ENCODE measurements at regions not wholly inside any gene's neighbourhood (a gene's known extent, or its start where the extent isn't known, plus 50 kb on each side); places are given as distances from the start of the nearest gene placed in this dataset.
A peak's percentile ranks its signal among the peaks of the same experiment; 100 is the strongest.
"Not testable (repeated sequence)": the region's sequence is repeated elsewhere in the genome, so short reads cannot be mapped to it uniquely, and the experiment has no call there.

DNA sequence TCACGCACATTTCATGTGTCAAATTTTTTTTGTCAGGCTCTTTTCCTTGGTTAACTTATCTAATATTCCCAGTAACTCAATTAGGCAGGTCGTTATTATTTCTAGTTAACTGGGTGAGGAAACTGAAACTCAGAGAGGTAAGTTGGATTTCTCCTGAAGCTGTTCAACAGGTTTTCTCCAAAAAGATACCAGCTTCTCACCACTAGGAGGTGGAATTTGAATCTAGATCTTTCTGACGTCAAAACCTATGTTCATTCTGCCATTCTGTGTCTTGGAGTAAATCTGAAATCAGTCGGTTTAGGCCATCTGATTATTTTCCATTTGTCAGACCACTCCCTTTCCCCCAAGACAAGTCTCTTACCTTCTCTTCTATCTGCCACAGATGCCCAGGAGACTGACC, 572.9 kb downstream of the ACTL7B start:
- DNase-seq (ENCODE audit: low read depth), result no peak

DNA sequence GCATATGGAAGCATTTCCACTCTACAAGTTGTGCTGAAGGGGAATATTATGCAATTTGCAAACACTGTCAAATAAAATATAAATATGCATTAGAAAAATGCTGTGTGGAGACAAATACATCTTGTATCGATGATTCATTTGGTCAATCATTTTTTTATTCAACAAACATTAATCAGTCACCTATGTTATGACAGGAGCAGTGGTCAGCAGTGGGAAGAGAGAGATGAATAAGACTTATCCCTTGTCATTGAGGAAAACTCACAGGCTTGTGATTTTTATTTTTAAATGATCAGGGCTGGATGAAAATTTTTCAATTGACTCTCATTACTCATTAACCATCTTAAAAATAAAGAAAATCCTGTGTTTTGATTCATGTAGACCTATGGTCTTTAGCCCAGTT, 574.1 kb downstream of the ACTL7B start:
- DNase-seq (ENCODE audit: low read depth), result no peak

DNA sequence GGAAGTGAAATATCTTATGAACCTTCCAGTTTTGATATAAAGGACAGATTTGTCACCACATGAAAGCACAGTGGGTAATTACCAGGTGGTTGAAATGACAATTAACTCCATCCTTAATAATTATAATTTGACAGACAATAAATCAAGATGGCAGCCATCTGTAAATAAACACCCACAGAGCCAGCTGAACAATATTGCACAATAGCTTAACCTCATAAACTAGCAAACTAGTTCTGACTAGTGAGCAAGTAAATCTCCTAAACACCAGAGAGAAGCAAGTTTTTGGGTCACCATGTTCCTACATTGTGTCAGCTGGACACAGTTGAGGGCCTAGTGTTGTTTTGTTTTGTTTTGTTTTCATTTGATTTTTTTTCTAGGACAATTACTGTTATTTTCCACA, 577.4 kb downstream of the ACTL7B start:
- no peak for DNase-seq (ENCODE audit: low read depth)

DNA sequence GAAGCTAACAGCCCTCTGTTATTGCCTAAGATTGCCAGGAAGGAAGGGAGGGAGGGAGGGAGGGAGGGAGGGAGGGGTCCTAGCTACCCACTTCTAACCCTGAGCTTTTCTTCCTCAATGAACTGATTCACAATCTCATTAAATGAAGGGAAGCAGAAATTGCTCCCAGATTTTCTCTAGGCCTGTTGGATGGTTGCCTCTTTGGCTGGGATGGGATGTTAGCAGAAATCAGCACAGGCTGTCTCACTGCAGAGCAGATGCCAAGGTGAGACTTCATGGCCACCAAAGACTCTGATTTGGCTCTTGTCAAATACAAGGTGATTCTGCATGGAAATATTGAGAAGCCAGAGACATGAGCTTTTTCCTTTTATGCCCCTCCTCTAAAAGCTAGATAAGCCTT, 578.6 kb downstream of the ACTL7B start:
- DNase-seq (ENCODE audit: low read depth), result no peak

DNA sequence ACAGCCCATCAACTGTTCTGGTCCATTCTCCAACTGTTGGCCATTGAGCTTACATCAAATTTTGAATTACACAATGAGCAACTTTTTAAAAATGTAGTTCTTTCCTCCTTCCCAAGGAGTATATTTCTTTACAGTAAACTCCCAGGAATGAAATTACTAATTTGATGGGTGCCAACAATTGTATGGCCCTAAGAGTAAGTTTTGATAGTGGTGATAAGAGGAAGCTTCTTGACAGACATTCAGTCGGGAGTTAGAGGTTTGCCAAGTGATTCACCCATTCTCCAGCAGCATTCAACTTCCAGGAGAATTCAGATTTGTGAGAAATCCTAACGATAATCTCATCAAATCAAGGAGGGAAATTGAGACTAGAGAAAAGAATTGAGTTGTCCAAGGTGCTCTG, 579.9 kb downstream of the ACTL7B start:
- no peak for DNase-seq (ENCODE audit: low read depth)

DNA sequence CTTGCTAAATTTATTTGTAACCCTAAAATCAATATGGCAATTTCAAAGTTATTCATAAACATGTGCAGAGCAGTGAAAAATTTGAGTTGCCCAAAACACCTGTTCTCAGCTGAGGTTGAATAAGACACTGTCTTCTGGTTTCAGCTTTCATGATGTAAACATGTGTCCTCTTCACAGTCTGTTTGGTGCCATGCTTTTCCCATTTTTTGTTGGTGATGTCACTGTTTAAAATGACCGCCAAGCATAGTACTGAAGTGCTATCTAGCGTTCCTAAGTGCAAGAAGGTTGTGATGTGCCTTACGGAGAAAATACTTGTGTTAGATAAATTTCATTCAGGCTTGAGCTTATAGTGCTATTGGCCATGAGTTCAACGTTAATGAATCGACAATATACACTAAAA, 580.8 kb downstream of the ACTL7B start:
- DNase-seq (ENCODE audit: low read depth), result no peak

DNA sequence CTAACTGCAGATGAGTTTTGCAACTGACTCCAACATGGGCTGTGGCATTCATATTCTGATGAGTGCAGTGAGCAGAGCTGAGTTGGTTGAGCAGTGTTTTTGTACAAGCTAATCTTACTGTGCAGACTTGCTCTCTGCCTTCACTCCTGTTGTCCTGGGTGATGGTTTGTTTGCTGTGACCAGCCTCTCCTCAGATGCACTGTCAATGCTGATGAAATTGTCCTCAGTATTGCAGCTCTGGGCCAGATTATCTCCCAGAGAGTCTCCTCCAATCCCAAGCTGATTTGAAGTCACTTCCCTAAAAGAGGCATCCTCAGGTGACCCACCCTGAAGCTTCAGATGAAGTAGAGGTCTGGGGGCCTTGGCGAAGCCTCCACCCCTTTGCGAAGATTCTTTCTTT, 581.8 kb downstream of the ACTL7B start:
- no peak for DNase-seq (ENCODE audit: low read depth)

DNA sequence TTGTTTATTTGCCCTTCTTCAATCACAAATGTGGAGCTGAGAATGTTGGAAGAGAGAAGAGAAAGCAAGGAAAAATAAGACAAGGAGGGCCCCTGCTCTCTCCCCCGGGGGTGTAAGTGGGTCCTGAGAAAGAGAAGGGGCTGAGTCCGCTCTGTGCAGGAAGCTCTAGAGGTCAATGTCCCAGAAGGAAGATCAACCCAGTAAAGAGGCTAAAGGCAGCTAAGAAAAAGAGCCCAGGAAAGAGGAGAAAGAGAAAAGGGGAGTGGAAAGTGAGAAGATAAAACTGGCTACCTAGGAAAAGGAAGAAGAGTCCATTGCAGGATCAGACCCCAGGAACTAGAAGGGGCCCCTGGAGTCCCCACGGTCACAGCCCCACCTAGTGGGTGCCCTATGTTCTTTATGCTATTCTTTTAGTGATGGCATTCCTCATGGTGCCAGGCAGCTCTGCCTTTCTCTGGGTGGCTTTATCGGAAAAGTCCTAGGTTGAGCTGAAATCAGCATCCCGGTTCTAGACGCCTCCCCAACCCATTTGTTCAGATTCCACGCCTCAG, 583.4 kb downstream of the ACTL7B start:
- DNase-seq (ENCODE audit: low read depth), result peak; percentile 75

DNA sequence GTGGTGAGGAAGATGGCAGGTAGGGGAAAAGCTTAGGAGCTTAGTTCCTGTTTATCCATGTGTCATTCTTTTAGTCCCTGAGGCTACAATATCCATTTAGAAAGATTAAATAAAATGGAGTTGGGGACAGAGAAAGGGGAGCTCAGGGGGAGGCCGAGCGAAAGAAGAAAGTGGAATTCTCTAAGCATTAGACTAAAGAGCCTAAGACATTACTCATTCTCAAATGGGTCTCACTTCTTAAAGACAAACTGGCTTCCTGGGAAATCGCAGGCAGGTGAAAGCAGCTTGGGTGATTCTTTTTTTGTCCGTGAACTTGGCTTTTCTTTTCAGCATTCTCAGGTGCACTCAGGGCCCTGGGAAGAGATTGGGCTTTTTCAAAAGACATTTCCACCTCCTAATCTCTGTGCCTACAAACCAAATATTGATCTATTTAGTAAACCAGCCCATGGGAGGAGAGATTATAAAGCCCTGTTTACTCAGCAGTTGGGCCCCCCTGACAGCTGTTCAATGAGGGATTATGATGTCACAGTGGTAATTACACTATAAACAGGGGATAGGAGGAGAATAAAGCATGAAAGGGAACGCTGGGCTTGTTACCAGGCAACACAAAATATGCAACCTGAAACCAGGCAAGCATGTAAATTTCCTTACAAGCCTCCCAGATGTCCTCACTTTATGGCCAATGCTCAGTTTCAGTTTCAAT, 584.0 kb downstream of the ACTL7B start:
- DNase-seq (ENCODE audit: low read depth), result peak; percentile 91

DNA sequence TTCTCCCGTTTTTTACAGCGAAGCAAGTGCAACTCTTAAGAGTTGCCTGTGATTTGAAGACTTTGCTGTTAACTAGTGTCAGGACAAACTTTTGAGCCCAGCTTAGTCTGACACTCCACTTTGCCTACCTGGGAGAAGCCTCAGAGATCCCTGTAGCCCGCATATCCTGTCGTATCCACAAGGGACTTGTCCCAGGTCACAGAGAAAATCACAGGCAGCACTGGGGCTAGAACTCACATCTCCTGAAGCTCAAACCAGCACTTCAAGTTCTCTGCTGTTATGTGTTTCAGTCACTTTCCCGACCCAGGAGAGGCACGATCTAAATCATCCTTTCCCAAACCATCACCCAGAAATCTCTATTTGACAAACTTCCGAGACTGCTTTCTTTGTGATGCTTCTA, 584.5 kb downstream of the ACTL7B start:
- DNase-seq (ENCODE audit: low read depth), result no peak

DNA sequence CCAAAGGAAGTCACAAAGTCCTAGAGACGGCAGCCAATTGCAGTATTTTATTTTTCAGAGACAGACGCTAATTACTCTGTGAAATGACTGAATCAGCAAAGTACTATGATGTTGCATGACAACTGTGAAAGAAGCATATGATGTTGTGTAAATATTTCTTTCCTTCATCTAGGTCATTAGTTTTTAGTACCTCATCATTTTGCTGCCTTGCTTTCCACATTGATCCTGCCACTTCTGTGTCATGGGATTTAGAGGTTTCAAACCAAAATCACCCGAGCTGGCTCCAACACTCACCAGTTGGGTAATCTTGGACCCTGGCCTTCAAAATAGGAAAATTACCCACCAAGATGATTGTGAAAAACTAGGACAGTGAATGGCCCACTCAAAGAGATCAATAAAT, 585.2 kb downstream of the ACTL7B start:
- DNase-seq (ENCODE audit: low read depth), result no peak

DNA sequence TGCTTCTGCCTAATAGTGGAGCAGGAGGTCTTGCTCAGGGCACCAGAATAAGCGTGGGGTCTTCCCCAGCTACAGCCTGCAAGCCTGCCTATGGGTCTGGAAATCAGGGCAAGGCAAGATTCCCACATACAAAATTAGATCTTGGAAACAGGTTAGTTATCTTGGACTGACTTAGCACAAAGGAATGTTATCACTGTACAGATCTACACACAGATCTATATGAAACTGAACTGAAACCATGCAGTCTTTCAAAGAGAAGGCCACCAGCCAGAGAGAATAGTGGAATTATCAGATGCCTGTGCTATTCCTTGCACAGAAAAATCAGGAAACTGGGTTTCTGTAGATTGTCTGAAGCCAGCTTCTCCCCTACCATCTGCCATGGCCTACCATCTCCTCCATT, 585.7 kb downstream of the ACTL7B start:
- DNase-seq (ENCODE audit: low read depth), result peak; percentile 74

DNA sequence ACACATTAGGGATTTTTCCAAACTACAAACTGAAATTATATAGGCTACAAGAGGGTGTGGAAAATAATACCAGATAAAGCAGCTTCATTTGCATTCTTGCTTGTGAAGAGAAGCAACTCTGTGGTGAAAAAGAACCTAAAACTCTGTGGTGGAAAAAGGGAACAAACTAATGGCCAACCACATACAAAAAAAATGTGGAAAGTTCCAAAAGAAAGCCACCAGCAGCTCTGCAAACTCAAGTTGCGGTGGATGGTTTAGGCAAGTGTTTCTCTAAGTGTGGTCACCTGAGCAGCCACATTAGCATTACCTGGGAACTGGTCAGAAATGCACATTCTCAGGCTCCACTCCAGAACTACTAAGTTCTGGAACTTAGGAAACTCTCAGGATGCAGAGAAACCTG, 586.4 kb downstream of the ACTL7B start:
- no peak for DNase-seq (ENCODE audit: low read depth)

DNA sequence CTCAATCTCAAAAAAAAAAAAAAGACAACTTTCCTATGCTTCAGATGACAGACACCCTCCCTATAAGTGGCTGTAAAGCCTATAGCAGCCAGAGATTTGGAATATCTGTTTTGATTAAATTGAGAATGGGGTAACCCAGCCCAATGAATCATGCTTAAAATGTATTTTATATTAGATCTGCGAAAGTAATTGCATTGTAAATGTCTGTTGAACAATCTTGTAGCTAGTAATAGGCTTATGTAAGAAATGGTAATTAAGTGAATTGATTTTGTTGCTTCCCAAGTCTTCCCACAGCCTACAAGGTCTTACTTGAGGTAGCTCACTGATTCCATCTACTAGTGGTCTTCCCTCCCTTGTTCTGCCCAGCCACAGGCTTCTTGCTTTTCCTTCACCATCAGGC, 590.7 kb downstream of the ACTL7B start:
- no peak for DNase-seq (ENCODE audit: low read depth)

DNA sequence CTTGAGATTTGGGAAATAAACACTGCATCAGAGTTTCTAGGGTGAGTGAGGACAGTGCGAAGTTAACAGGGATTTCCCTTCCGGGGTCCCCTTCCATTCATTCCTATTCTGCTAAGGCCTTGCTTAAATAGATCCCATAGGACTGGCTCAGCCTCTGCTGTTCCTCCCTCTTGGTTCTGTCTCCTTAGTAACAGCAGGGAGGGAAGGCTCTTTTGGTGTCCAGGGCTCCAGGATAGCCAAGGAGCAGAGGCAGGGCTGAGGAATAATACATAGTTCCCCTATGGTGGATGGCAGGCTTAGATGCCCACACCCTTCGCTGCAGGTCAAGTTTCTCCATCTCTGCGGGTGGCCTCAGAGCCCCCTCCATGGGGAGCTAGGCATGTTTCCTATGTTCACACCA, 591.7 kb downstream of the ACTL7B start:
- no peak for DNase-seq (ENCODE audit: low read depth)

DNA sequence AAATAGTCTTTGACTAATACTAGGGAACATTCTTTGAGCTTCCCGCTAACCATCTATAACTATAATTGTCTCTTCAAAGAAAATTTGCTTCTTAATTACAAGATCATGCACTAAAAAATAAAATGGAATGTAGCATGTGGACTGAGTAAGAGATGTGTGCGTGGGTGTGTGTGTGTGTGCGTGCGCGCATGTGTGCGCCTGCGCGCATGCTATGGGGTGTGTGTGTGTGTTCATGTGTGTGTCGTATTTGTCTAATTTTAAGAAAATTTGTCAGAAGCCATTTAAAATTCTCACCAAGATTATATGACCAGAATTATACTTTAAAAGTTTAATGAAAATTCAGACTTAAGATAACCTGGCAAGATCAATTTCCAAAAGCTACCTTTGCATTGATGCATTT, 593.0 kb downstream of the ACTL7B start:
- no peak for DNase-seq (ENCODE audit: low read depth)

DNA sequence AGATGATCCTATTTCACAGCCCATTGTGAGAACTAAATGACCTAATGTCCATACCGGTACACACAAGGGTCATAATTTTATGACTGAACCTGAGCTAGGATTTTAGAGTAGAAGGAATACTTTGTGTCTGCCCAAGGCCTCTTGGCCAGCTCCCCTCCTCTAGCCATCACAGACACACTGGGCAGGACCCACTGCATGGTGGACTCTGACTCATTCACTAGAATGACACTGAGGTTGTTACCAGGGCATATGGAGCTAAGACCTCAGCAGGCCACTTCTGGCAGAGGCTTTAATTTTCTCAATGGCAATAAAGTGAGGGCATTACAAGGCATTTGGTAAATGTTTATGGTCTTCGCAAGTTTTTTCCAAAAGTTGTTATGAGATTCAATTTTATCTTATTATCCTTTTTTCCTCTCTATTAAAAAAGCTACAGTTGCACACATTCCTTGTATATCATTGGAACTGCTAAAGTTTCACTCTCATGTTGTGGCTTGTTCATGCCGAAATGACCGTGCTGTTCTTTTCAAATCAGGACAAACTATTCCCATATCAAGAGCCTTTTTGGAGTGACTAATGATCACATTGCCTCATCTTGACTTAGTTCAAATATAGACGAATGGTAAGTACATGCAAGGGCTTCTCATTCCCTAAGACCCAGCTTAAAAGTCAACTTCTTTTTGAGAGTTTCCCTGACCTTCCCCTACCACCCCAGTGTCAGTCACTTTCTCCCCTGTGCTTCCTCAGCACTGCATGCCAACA, 595.7 kb downstream of the ACTL7B start:
- peak; percentile 34 for DNase-seq (ENCODE audit: low read depth)

DNA sequence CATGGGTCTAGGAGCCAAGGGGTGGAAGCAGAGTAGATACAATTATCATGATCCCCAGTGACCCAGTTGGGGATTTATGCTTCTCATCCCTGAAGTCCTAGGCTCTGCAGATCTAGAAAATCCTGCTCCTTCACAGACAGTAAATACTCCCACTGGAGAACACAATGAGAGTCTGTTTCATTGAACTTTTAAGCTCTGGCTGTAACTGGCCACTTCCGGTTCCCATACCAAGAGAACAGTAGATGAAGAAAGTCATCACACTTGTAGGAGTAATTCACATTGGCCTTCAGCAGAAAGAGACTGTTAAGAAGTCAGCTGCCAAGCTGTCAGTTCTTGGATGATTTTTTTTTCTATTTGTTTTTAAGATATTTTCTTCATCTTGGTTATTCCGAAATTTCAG, 597.1 kb downstream of the ACTL7B start:
- DNase-seq (ENCODE audit: low read depth), result no peak

DNA sequence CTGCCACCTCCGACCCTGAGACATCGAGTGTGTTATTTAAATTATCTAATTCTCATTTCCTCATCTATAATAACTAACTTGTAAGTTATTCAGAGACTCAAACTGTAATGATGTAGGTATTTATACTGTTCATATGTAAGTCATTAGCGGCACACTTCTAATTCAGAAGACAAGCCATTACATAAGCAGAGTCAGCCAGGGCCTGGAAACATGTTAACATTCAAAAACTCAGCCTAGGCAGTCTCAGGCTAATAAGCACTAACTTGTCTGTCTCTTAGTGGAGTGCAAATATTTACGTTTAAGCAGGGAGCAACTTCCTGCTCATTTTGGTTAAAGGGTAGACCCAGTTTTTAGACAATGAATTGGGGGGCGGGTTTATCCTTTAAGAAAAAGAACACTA, 598.4 kb downstream of the ACTL7B start:
- DNase-seq (ENCODE audit: low read depth), result no peak

DNA sequence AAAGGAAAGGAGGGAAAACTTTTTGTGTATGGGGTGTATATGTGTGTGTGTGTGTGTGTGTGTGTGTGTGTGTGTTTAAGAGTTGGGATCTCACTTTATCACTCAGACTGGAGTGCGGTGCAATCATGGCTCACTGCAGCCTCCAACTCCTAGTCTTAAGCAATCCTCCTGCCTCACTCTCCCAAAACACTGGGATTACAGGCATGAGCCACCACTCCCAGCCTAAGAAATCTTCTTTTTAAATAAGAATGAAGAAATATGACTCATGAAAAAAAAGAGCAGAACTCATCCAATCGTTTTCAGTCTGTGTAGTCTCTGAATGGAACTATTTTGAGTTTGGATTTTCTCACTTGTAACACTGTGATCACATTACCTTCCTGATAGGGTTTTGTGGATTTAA, 601.5 kb downstream of the ACTL7B start:
- DNase-seq (ENCODE audit: low read depth), result no peak

DNA sequence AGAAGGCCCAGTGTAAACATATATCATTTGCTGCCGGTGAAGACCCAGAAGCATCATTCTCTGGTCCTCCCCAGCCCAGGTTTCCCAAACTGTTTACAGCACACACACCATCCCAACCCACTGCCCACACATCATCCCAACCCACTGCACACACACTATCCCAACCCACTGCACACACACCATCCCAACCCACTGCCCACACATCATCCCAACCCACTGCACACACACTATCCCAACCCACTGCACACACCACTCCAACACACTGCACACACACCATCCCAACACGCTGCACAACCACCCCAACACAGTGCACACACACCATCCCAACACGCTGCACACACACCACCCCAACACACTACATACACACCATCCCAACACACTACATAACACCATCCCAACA, 608.4 kb downstream of the ACTL7B start:
- DNase-seq (ENCODE audit: low read depth), result not testable (repeated sequence)

DNA sequence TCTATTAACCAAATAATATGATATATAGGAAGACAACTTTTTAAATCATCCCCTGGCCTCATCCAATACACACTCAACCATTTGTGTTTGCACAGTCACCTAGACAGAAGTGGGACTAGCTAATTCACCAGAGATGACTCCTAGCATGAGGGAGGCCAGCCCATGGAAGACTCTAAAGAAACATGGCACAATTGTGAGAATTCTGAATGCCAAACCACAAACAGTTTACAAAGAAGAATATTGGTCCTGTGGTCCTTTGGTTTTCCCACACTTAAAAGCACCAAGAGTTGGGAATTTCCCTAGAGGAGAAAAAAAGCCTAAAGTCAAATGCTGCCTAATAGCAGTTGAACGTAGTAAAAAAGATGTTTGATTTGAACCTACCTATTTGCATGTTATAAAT, 609.9 kb downstream of the ACTL7B start:
- DNase-seq (ENCODE audit: low read depth), result peak; percentile 11

DNA sequence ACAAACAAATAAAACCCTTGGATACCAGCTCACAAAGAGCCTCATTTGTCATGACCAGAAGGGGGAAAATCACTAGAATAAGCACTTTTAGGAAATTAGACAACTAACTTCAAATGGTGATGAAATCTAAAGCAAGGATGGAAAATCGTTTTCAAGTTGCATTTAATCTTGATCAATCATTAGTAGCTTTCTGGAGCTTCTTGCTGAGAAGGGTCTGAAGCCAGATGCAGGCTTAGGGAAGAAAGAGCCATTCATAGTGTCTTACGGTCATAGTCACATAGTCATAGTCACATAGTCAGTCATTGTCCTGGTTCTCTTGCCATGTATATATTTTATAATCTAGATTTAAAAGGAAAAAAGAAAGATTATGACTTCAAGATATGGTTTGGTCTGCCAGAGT, 610.5 kb downstream of the ACTL7B start:
- DNase-seq (ENCODE audit: low read depth), result no peak
